T-cell (primary cell): ENCODE measurements at regions not wholly inside any gene's neighbourhood (a gene's known extent, or its start where the extent isn't known, plus 50 kb on each side); places are given as distances from the start of the nearest gene placed in this dataset.

Source experiments
- ATAC-seq, 4 experiments: fragments of 200-7000 bp in 3 of 4; fragments of 150-1000 bp in 1 of 4; cut with Tn5 transposase; replicated peaks in 1 of 4; 1 replicate in 3 of 4; 2 replicates in 1 of 4; pipeline ENCODE4 v1.10.0; 2021; ENCODE audit warnings: moderate library complexity in 3 of 4, mild to moderate bottlenecking in 2 of 4, moderate number of reproducible peaks in 1 of 4
- CTCF ChIA-PET, 2 donors: fragments of 300-600 bp; sonication (Branson Sonifier 250); formaldehyde crosslinking; loops; one replicate each; lab custom pipeline; 2022; ENCODE audit warnings: antibody characterized with exemption in 2 of 2; lab: Charles Lee
- POLR2A ChIA-PET, 2 donors: fragments of 300-600 bp; sonication (Branson Sonifier 250); formaldehyde crosslinking; loops; one replicate each; lab custom pipeline; 2022; ENCODE audit warnings: antibody characterized with exemption in 2 of 2; lab: Charles Lee
- DNase-seq, 35 experiments: peaks; one replicate each; pipeline versions ENCODE4 v3.0.0 to v3.0.0-alpha.2; 2013 to 2023
- H3K27ac ChIP-seq: one replicate; pipeline ENCODE4 v1.5.1; 2013; ENCODE audit warnings: low read length
- H3K27me3 ChIP-seq, 2 experiments: replicated peaks in 1 of 2; 1 replicate in 1 of 2; 2 replicates in 1 of 2; pipeline versions ENCODE4 v1.6.1 to v1.7.0; 2013; ENCODE audit warnings: low read length in 1 of 2, mixed read lengths in 1 of 2; ENCODE audit not compliant: control insufficient read depth in 2 of 2, insufficient read depth in 2 of 2; ENCODE audit errors: extremely low read depth in 1 of 2
- H3K36me3 ChIP-seq, 2 donors: 1 replicate in 1 of 2; 2 replicates in 1 of 2; pipeline versions ENCODE4 v1.6.1 to v1.7.0; 2013; ENCODE audit warnings: low read length in 1 of 2; ENCODE audit not compliant: control insufficient read depth in 2 of 2, insufficient read depth in 1 of 2; ENCODE audit errors: extremely low read depth in 1 of 2
- H3K4me1 ChIP-seq, 2 experiments: 1 replicate in 1 of 2; 2 replicates in 1 of 2; pipeline versions ENCODE4 v1.6.1 to v1.7.0; 2013; ENCODE audit warnings: low read length in 2 of 2, mixed read lengths in 1 of 2; ENCODE audit not compliant: insufficient read depth in 2 of 2, control insufficient read depth in 1 of 2; ENCODE audit errors: extremely low read depth in 1 of 2
- H3K4me3 ChIP-seq, 2 donors: 1 replicate in 1 of 2; 2 replicates in 1 of 2; pipeline versions ENCODE4 v1.5.1 to v1.7.0; 2013; ENCODE audit warnings: mild to moderate bottlenecking in 2 of 2, low read length in 1 of 2, moderate library complexity in 1 of 2; ENCODE audit not compliant: control insufficient read depth in 1 of 2; ENCODE audit errors: extremely low read depth in 1 of 2
- H3K9me3 ChIP-seq: 2 replicates; pipeline ENCODE4 v1.7.0; 2013
- H3K27ac Mint-ChIP-seq, 2 donors: one replicate each; pipeline ENCODE4 v1.8.0; 2020 to 2021; ENCODE audit warnings: mild to moderate bottlenecking in 2 of 2, mixed read lengths in 2 of 2
- H3K27me3 Mint-ChIP-seq, 2 donors: one replicate each; pipeline ENCODE4 v1.8.0; 2021 to 2022; ENCODE audit warnings: mixed read lengths in 2 of 2
- H3K36me3 Mint-ChIP-seq: one replicate; pipeline ENCODE4 v1.8.0; 2021; ENCODE audit warnings: mixed read lengths
- H3K4me1 Mint-ChIP-seq, 3 donors: one replicate each; pipeline ENCODE4 v1.8.0; 2020 to 2022; ENCODE audit warnings: mixed read lengths in 3 of 3, mild to moderate bottlenecking in 1 of 3
- H3K4me3 Mint-ChIP-seq, 3 donors: one replicate each; pipeline ENCODE4 v1.8.0; 2020 to 2022; ENCODE audit warnings: mild to moderate bottlenecking in 3 of 3, mixed read lengths in 3 of 3, moderate library complexity in 3 of 3
- H3K9me3 Mint-ChIP-seq, 3 donors: one replicate each; pipeline ENCODE4 v1.8.0; 2020 to 2022; ENCODE audit warnings: mixed read lengths in 3 of 3
- WGBS: methylation state at CpG from one replicate; pipeline ENCODE4 v1.1.5; 2013; ENCODE audit warnings: missing lambda C conversion rate; ENCODE audit not compliant: insufficient coverage; 5-methylcytosine and 5-hydroxymethylcytosine counted together

DNA sequence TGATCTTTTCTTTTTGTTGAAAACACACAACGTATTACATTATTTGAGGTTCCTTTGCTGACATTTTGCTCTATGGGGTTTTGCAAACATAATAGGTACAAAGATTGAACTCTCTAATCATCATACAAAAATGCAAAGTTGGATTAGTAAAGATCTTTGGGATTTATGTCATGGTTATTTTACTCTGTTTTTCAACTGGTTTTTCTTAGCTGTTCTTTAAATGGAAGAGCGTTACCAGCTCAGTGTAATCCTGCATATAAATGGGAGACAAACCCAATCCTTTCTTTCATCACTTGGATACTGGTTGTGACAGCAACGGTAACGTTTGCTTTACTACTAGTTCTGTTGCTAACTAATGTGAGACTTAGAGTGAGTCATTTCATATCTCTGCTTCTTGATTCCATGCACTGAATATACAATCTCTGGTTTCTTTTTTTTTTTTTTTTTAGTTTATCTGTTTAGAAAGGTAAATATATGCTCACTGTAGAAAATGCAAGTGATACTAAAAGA, 104.9 kb upstream of the NOVA1 start:
- Histone ChIP-seq H3K27me3 (no peaks in the 10 kb centered on the region), H3K27ac (no peak overlapping the region), H3K4me1 (no peaks in the 10 kb centered on the region), H3K9me3 (no peaks in the 10 kb centered on the region), H3K36me3 (no peaks in the 10 kb centered on the region), H3K4me3 (no peak overlapping the region)
- ChIA-PET CTCF (no interaction called here), POLR2A (interaction anchor here in 1 of 2 donors (0.6 kb wide), 1 partner anchor 15 kb away, joined by 5 read pairs; no protein-coding TSS in a partner anchor)
- Mint-ChIP-seq H3K27ac (no peak overlapping the region), H3K27me3 (no peaks in the 10 kb centered on the region), H3K4me1 (no peaks in the 10 kb centered on the region), H3K36me3 (no peaks in the 10 kb centered on the region), H3K4me3 (no peak overlapping the region), H3K9me3 (peaks cover 7 to 33% (median 18%) of the 10 kb centered on the region in 3 donors)
- DNase-seq, result no peak
- no CpG with 5 or more reads among the region's 4 CpGs for WGBS
- ATAC-seq, result no peak

DNA sequence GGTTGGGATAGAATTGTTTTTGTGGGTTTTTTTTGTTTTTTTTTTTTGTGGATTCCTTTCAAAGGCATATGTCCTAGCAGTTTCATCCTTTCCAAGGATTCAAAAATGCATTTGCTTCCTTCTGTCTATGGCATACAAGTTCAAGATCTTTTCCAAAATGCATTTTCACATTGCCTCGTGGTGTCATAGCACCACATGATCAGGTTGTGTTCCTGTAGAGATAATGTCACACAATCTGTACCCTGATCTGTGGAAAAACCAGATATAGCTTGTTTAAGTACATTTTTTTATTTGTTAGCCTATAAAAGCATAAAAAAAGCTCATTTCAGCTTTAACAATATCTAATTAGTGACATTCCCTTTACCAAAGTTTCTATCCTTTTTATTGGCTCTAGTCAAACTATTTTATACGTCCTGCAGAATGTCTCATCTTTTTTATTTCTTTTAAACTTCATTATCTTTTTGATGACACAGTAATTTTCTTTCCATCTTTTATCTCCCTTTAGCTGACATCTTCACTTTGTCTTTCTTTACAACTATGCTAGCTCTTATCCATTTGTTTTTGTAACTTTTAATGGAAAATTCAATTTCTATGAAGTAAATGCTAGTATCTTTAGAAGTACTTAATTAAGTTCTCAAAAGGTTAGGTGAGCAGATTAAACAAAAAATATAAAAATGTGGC, 106.0 kb upstream of the NOVA1 start:
- H3K27me3 ChIP-seq, result no peaks in the 10 kb centered on the region
- 100% methylated on average over 1 of the region's 2 CpGs for WGBS
- no peak overlapping the region for H3K27ac ChIP-seq
- Mint-ChIP-seq H3K36me3 (no peaks in the 10 kb centered on the region), H3K9me3 (peaks cover 7 to 27% (median 15%) of the 10 kb centered on the region in 3 donors), H3K4me3 (no peak overlapping the region), H3K27me3 (no peaks in the 10 kb centered on the region), H3K27ac (no peak overlapping the region), H3K4me1 (no peaks in the 10 kb centered on the region)
- H3K9me3 ChIP-seq, result no peaks in the 10 kb centered on the region
- DNase-seq, result no peak
- H3K4me1 ChIP-seq, result no peaks in the 10 kb centered on the region
- ATAC-seq, result no peak
- H3K36me3 ChIP-seq, result no peaks in the 10 kb centered on the region
- ChIA-PET POLR2A (interaction anchor here in 1 of 2 donors (0.6 kb wide), 1 partner anchor 14 kb away, joined by 5 read pairs; no protein-coding TSS in a partner anchor), CTCF (no interaction called here)
- no peak overlapping the region for H3K4me3 ChIP-seq

DNA sequence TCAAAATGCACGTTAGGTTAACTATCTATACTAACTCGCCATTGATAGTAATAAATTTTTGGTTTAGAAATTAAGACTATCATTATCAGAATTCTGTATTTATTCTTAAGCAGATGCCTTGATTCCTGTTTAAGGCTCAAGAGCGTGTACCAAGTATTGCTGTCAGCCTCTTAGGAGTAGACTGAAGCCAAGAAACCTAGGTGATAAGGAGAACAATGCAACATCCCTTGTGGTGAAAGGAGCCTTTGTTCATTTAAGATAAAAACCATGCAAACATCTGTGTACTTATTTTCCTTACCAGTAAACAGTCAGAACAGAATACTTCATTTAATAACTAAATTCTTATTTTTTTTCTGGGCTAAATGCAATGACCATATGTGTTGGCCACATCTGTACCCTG, 109.4 kb upstream of the NOVA1 start:
- Mint-ChIP-seq H3K36me3 (no peaks in the 10 kb centered on the region), H3K27me3 (no peaks in the 10 kb centered on the region), H3K4me1 (no peaks in the 10 kb centered on the region), H3K4me3 (no peak overlapping the region), H3K9me3 (peaks cover 8 to 30% (median 15%) of the 10 kb centered on the region in 3 donors), H3K27ac (no peak overlapping the region)
- ATAC-seq, result no peak
- ChIA-PET POLR2A (no interaction called here), CTCF (no interaction called here)
- H3K4me1 ChIP-seq, result no peaks in the 10 kb centered on the region
- 20% methylated on average over 1 of the region's 3 CpGs for WGBS
- no peaks in the 10 kb centered on the region for H3K36me3 ChIP-seq
- H3K4me3 ChIP-seq, result no peak overlapping the region
- no peak for DNase-seq
- no peaks in the 10 kb centered on the region for H3K27me3 ChIP-seq
- no peaks in the 10 kb centered on the region for H3K9me3 ChIP-seq
- H3K27ac ChIP-seq, result no peak overlapping the region

DNA sequence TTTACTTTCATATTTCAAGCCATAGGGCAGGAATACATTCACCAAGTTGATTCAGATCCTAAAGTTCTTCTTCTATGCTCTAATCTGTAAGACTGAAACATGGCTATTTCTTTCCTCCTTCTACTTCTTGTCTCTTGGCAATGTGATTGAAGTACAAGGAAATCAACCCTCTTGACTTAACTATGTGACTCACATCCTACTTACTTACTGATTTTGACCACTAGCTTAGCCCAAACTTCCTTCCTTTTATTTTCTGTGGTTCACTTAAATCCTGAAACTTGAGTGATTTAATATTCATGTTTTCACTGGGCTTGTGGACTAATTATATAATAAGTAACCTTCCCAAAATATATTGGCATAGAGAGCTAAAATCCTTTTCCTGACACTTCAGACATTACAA, 111.2 kb upstream of the NOVA1 start:
- Histone ChIP-seq H3K4me3 (no peak overlapping the region), H3K27me3 (no peaks in the 10 kb centered on the region), H3K36me3 (no peaks in the 10 kb centered on the region), H3K27ac (no peak overlapping the region), H3K9me3 (no peaks in the 10 kb centered on the region), H3K4me1 (no peaks in the 10 kb centered on the region)
- peaks cover 14 to 27% (median 20%) of the 10 kb centered on the region in 3 donors for H3K9me3 Mint-ChIP-seq
- H3K36me3 Mint-ChIP-seq, result no peaks in the 10 kb centered on the region
- no peak overlapping the region for H3K4me3 Mint-ChIP-seq
- POLR2A ChIA-PET, result interaction anchor here in 1 of 2 donors (0.5 kb wide), 1 partner anchor 974 kb away, joined by 3 read pairs; no protein-coding TSS in a partner anchor
- no peaks in the 10 kb centered on the region for H3K4me1 Mint-ChIP-seq
- CTCF ChIA-PET, result no interaction called here
- DNase-seq (no peak), ATAC-seq (no peak)
- H3K27me3 Mint-ChIP-seq, result no peaks in the 10 kb centered on the region
- no peak overlapping the region for H3K27ac Mint-ChIP-seq

DNA sequence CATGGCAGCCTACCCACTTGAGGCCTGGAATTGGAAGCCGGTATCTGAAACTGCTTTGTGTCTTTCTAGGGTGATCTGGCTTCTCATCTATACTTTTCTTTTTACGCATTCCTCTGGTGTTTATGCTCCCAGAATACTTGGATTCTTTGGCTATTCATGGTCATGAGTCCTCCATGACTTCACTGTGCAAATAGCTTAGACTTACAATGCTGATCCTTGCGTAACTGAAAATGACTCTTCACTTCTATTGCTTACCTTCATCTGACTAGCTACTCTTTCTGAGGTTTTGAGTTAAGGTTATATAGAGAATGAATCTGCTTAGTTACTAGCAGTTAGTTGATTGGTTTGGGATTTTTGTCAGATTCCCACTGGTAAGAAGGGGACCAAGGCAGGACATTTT, 121.7 kb upstream of the NOVA1 start:
- no peaks in the 10 kb centered on the region for H3K36me3 Mint-ChIP-seq

DNA sequence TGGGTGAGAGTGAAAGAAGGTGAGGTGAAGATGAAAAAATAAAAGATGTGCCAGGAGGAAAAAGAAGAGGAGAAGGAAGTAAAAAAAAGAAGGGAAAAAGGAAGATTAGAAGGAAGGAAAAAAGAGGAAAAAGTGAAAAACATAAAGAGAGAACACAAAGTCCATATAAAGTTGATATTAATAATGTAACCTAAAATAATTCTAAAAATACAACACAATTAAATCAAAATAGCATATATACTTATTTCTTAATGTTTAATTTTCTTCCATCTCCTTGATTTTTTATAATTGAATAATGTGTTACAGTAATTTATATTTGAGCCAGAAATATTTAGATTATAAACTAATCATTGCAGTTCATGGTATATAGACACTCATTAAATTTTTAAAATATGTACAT, 124.4 kb upstream of the NOVA1 start:
- ChIA-PET POLR2A (interaction anchor here in 1 of 2 donors (0.7 kb wide), 1 partner anchor 68 kb away, joined by 3 read pairs; no protein-coding TSS in a partner anchor), CTCF (interaction anchor here in 1 of 2 donors (0.6 kb wide), 1 partner anchor 31 kb away, joined by 3 read pairs; no protein-coding TSS in a partner anchor)
- ATAC-seq (no peak), DNase-seq (no peak)
- H3K4me3 Mint-ChIP-seq, result no peak overlapping the region
- no peaks in the 10 kb centered on the region for H3K27me3 ChIP-seq
- no peak overlapping the region for H3K27ac Mint-ChIP-seq
- H3K4me1 Mint-ChIP-seq, result no peaks in the 10 kb centered on the region
- H3K36me3 Mint-ChIP-seq, result no peaks in the 10 kb centered on the region
- no peaks in the 10 kb centered on the region for H3K36me3 ChIP-seq
- no peaks in the 10 kb centered on the region for H3K27me3 Mint-ChIP-seq
- H3K9me3 ChIP-seq, result no peaks in the 10 kb centered on the region
- H3K4me1 ChIP-seq, result no peaks in the 10 kb centered on the region
- no peak overlapping the region for H3K27ac ChIP-seq
- no peak overlapping the region for H3K4me3 ChIP-seq
- peaks cover 21 to 24% (median 23%) of the 10 kb centered on the region in 3 donors for H3K9me3 Mint-ChIP-seq

More for the DNA sequence above, 121.7 kb upstream of the NOVA1 start:
- Histone ChIP-seq H3K27ac (no peak overlapping the region), H3K4me1 (no peaks in the 10 kb centered on the region), H3K9me3 (no peaks in the 10 kb centered on the region), H3K36me3 (no peaks in the 10 kb centered on the region), H3K27me3 (no peaks in the 10 kb centered on the region), H3K4me3 (no peak overlapping the region)
- ATAC-seq (no peak), DNase-seq (no peak)
- no CpG with 5 or more reads among the region's 3 CpGs for WGBS
- Mint-ChIP-seq H3K27ac (no peak overlapping the region), H3K4me3 (no peak overlapping the region), H3K4me1 (no peaks in the 10 kb centered on the region), H3K9me3 (peaks cover 24 to 36% (median 32%) of the 10 kb centered on the region in 3 donors), H3K27me3 (no peaks in the 10 kb centered on the region)
- CTCF ChIA-PET, result no interaction called here
- POLR2A ChIA-PET, result no interaction called here
